GM19324 (cell line): ENCODE measurements at regions not wholly inside any gene's neighbourhood (a gene's known extent, or its start where the extent isn't known, plus 50 kb on each side); places are given as distances from the start of the nearest gene placed in this dataset.
"Not testable (repeated sequence)": the region's sequence is repeated elsewhere in the genome, so short reads cannot be mapped to it uniquely, and the experiment has no call there.

ENCODE experiments used
- ATAC-seq: cut with Tn5 transposase; IDR thresholded peaks from one replicate; pipeline ENCODE4 v1.9.1; 2021; ENCODE audit warnings: mild to moderate bottlenecking, moderate library complexity; ENCODE audit not compliant: unreplicated experiment, low FRiP score

GRCh38 chr5:8827696-8828095 is 718.2 kb downstream of the SEMA5A start:
- ATAC-seq = no peak

DNA sequence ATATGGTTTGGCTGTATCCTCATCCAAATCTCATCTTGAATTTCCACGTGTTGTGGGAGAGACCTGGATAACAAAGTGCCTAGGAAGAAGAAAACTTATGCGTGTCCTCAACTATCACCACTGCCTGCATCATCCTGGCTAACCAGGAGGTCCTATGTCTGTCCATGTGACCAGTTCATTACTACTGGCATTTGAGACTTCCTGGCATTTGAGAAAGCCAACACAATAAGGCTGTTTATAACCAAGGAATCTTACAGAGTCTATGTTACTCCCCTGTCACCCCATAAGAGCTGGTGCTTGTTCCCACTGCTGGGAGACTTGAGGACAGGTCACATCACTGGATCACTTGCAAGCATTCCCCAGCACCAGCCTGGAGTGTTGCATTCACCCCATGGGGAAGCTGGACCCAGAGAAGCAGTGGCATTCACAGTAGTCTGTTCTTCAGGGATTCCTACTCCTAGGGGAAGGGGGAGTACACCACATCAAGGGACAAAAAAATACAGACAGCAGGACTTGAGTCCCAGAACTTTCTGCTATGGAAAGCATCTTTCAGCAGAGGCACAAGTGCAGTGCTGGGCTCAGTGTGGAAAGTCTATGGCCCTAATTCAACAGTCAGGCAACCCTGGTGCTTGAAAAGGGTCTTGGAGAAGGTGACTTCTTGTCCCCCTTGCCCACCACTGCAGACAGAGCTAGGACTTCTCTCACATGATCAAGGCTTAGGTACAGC is 717.1 kb downstream of the SEMA5A start:
- no peak for ATAC-seq

DNA sequence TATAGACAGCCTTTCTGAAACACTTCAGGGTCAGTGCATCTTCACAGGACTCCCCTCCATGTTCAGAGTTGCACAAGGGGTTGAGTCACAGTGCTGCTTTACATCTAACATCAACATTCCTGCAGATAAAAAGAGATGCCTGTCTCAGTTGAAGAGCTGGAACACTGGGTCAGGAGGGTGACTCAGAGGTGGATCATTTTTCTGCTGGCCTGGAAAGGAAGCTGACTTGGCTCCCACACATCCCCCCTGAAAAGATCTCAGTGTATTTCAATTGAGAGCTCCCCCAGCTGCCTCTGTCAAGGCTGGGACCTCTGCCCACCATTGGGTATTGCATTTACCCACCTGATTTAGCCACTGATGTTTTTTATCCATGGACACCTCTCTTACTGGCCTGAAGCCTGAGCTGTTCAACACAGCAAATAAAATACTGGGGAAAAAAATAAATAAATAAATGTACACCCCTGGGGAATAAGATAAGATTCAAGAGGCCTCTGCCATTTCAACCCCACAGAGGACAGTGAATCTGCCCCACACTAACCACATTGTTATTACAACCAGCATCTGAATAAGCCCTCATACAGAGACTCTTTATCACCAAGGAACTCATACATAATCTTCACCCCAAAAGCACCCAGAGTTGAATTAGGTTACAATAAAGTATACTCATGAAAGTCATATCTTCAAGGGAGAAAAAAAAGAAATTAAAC is 716.4 kb downstream of the SEMA5A start:
- ATAC-seq = no peak

- no peak for ATAC-seq
These were observed 714.6 kb downstream of the SEMA5A start for GRCh38 chr5:8831251-8831650.

DNA sequence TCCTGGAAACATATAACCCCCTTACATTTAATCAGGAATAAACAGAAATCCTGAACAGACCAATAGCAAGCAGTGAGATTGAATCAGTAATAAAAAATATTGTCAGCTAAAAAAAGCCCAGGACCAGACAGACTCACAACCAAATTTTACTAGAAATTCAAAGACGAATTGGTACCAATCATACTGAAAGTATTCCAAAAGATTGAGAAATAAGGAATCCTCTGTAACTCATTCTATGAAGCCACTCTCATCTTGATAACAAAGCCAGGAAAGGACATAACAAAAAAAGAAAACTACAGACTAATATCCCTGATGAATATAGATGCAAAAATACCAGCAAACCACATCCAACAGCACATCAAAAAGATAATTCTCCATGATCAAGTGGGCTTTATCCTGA is 714.0 kb downstream of the SEMA5A start:
- ATAC-seq = no peak

- no peak for ATAC-seq
These were observed 706.4 kb downstream of the SEMA5A start for GRCh38 chr5:8839361-8840055.

DNA sequence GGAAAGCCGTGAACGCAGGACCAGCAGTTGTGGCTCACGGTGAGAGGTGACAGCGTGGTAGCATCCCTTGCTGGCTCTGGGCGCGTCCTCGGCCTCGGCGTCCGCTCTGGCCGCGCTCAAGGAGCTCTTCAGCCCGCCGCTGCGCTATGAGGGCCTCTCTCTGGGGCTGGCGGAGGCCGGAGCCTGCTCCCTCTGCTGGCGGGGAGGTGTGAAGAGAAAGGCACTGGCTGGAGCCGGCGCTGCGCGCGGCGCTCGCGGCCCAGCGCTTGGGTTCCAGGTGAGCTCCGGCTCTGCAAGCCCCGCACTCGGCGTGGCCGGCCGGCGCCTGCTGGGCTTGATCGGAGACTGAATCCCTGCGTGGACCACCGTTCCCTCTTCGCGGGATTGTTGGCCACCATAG is 705.6 kb downstream of the SEMA5A start:
- ATAC-seq = no peak

- not testable (repeated sequence) for ATAC-seq
These were observed 705.1 kb downstream of the SEMA5A start for GRCh38 chr5:8840746-8841145.

DNA sequence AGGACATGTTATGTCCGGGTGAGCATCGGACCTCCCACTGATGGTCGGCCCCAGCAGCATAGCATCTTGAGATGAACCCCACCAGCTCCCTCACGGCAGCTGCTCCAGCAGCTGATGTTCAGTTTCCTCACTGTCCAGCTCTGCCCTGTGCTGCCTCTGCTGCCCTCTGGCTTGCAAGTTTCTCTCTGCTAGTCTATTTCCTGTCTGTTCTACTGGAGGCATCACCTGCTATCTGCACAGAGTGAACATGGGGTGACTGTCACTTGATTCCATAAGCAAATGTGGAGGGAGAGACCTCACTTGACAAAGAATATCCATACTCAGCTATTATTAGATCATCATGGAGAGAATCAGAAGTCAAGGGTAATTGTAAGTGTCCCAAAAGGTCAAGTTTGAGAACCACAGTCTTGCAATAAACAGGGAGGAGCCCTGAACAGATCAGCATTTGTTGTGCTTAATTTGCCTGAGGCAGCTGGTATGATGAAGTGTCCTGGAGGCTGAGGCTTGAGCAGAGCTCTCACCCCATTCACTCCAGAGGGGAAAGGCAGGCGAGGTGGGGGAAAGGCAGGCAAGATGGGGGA is 702.8 kb downstream of the SEMA5A start:
- ATAC-seq = no peak

- ATAC-seq = no peak
These were observed 702.1 kb downstream of the SEMA5A start for GRCh38 chr5:8843771-8844170.

DNA sequence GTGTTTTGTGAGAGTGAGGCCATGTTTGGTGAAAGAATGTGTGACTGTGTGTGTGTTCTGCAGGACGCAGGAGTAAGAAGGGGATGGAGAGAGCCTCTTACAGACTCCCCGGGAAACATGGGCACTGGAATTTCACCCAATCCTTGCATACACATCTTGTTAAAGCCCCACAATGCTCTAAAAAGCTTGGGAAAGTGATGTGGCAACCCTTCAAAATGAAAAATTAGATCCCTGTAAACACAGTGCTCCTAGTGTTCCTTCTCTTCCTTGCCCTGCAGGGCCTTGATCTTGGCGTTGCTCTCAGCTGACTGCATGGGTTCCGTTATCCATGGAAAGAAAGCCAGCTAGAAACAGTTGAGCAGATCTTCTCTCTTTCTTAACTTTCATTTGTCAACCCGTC is 701.7 kb downstream of the SEMA5A start:
- no peak for ATAC-seq

GRCh38 chr5:8844847-8845246 is 701.0 kb downstream of the SEMA5A start:
- no peak for ATAC-seq

- no peak for ATAC-seq
These were observed 700.6 kb downstream of the SEMA5A start for GRCh38 chr5:8845296-8845695.

DNA sequence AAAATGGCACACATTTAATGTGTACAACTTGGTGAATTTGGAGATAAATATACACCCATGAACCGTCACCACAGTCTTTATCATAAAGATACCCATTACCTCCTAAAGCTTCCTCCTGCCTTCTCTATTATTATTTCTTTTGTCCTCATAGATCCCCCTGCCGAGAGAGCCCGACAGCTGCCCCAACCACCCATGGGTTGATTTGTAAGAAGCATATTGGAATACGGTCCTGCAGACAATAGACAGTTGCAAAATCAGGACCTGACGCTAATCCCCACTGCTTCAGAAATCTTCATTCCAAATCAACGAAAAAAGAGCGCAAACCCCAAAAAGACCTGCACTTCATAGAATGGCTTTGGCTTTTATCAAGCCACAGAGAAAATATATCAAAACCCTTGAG is 697.5 kb downstream of the SEMA5A start:
- ATAC-seq = no peak

- no peak for ATAC-seq
These were observed 696.8 kb downstream of the SEMA5A start for GRCh38 chr5:8848997-8849594.

DNA sequence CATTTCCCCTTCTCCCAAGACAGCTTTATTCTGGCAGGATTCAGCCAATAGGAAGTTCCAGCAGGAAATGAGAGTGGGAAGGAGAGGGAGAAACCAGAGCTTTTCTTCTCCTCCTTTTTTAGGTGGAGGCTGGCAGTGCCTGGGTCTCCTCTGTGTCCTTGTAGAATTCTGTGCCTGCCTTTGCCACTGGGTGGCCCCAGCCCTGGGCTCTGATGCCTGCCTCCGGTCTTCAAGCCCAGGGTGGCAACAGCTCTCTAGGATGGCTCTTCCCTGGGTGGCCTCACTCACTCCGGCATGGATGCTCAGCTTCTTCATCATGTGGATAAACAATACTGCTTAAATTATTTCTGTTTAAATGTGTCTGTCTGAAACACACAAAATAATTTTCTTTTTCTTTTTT is 694.8 kb downstream of the SEMA5A start:
- ATAC-seq = no peak

- ATAC-seq = no peak
These were observed 688.8 kb downstream of the SEMA5A start for GRCh38 chr5:8857051-8857450.

DNA sequence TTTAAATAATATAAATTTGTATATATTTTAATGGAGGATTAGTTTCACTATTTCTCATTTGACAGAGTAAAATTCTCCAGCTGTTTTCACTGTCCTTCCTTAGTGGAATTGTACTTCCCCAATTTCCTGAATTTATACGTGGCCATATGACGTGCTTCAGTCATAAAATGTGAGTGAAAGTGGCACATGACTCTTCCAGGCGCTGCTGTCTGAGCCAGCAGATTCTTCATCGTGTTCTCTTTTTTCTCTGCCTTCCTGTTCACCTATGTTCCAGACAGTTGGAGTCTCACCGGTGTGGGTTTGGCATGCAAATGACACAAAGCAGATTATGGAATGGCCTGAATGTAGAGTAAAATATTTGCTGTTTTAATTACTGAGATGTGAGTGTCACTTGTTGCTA is 684.1 kb downstream of the SEMA5A start:
- ATAC-seq = no peak

GRCh38 chr5:8864053-8864452 is 681.8 kb downstream of the SEMA5A start:
- ATAC-seq = no peak

DNA sequence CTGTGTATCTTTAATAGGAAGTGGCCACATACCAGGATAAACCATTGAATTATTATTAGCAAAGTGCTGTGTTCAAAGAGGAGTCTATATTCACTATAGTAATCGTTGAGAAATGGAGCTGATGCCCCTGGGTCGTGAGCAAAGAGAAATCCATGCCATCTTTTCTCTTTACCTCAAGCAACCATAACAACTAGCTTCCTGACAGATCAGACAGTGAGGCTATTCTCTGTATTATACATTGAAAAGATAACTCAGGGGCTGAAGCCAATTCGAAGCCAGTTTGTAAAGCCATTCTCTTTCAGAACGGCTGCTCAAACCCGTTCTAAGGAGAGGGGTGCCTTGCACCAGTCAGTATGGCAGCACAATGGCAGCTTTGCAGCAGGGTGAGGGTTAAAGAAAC is 680.6 kb downstream of the SEMA5A start:
- ATAC-seq = no peak
